ENCODE measurements at regions not wholly inside any gene's neighbourhood (a gene's known extent, or its start where the extent isn't known, plus 50 kb on each side); places are given as distances from the start of the nearest gene placed in this dataset.

DNA sequence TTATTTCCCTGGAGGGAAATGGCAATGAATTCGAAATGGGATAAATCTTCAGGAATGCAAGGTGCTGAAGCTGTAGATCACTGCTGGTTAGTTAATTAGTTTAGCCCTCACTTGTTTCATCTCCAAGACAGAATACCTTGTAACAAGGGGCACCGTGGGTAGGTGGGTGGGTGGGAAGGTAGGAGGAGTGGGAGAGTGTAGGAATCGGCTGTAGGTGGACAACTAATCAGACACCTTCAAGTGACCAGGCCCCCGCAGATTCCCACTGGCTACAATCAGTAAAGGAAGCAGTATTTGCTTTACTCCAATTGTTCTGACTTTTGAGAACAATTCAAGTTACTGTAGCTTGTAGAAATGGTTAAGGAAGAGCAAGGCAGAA lies 293.7 kb downstream of the TLE1 start:
- ChIA-PET POLR2A (ENCODE audit: partially characterized antibody) (no interaction called here), CTCF (ENCODE audit: partially characterized antibody) (no interaction called here)
- 83% methylated on average over 4 of the region's 4 CpGs; no CpG with 5 or more reads in 1 of the 2 experiments for WGBS, 2 experiments (ENCODE audit: extremely low coverage in 1 of 2, insufficient coverage in 1 of 2, insufficient read length in 1 of 2, insufficient replicate concordance in 2 of 2, low coverage in 1 of 2, low lambda C conversion rate in 2 of 2, missing lambda C conversion rate in 1 of 2)
- H2BK120ac ChIP-seq (replicated peaks; ENCODE audit: low read depth, low read length) = no peak overlapping the region
- H3K4me1 ChIP-seq (replicated peaks in 1 of 4; ENCODE audit: control insufficient read depth in 3 of 4, insufficient read depth in 4 of 4, low read length in 3 of 4) = no peaks in the 10 kb centered on the region
- H2BK15ac ChIP-seq (ENCODE audit: low read length) = no peak overlapping the region
- H3K4ac ChIP-seq (replicated peaks; ENCODE audit: insufficient read length, low read depth, low read length) = no peak overlapping the region
- no peak overlapping the region for H4K8ac ChIP-seq (ENCODE audit: extremely low read depth, insufficient read depth, low read length)
- no peak overlapping the region for H3K14ac ChIP-seq (ENCODE audit: insufficient read length)
- H2BK5ac ChIP-seq (ENCODE audit: low read depth, low read length) = no peak overlapping the region
- no peak overlapping the region for H3K4me2 ChIP-seq (ENCODE audit: insufficient read depth in 1 of 2, low read depth in 2 of 2, low read length in 2 of 2)
- no peak overlapping the region for H3K9ac ChIP-seq (replicated peaks in 1 of 4; ENCODE audit: extremely low read depth in 1 of 4, low read depth in 3 of 4, low read length in 3 of 4)
- H2BK20ac ChIP-seq (ENCODE audit: low read length) = no peak overlapping the region
- no peak overlapping the region for H3K23ac ChIP-seq (ENCODE audit: insufficient read length)
- DNase-seq (ENCODE audit: low read depth in 1 of 2, low spot score in 2 of 2) (no peak), FAIRE-seq (no peak)
- H3K27ac ChIP-seq (ENCODE audit: low read depth, low read length) = no peak overlapping the region
- no peaks in the 10 kb centered on the region for H3K79me1 ChIP-seq (ENCODE audit: low read depth, low read length)
- no peaks in the 10 kb centered on the region for H3K9me3 ChIP-seq (ENCODE audit: insufficient read depth in 2 of 2, low read depth in 1 of 2, low read length in 1 of 2)
- H3K18ac ChIP-seq (ENCODE audit: extremely low read depth, low read length) = no peak overlapping the region
- H3K4me3 ChIP-seq (ENCODE audit: extremely low read depth in 1 of 4, insufficient read depth in 2 of 4, low read depth in 3 of 4, low read length in 4 of 4) = no peak overlapping the region
- H2BK12ac ChIP-seq (ENCODE audit: low read depth, low read length) = no peak overlapping the region
- no peak overlapping the region for H3K56ac ChIP-seq (replicated peaks; ENCODE audit: insufficient read length, low read depth, low read length)
- H4K91ac ChIP-seq (replicated peaks; ENCODE audit: insufficient read length, low read length) = no peak overlapping the region
- H3K23me2 ChIP-seq (ENCODE audit: low read depth, low read length) = no peaks in the 10 kb centered on the region
- H3K79me2 ChIP-seq (ENCODE audit: control insufficient read depth in 1 of 2, insufficient read depth in 2 of 2, low read length in 2 of 2) = no peaks in the 10 kb centered on the region
- no peaks in the 10 kb centered on the region for H4K20me1 ChIP-seq (replicated peaks in 1 of 2; ENCODE audit: control insufficient read depth in 1 of 2, insufficient read depth in 2 of 2, low read length in 2 of 2)
- no peak overlapping the region for H2AFZ ChIP-seq (ENCODE audit: low read length)
- H3K36me3 ChIP-seq (ENCODE audit: control insufficient read depth in 2 of 4, insufficient read depth in 4 of 4, low read length in 3 of 4) = no peaks in the 10 kb centered on the region
- H3K27me3 ChIP-seq (replicated peaks in 1 of 4; ENCODE audit: control insufficient read depth in 3 of 4, extremely low read depth in 1 of 4, insufficient read depth in 3 of 4, low read length in 3 of 4) = no peaks in the 10 kb centered on the region
- H2AK5ac ChIP-seq (ENCODE audit: low read depth, low read length) = no peak overlapping the region
- no peak overlapping the region for H4K5ac ChIP-seq (ENCODE audit: insufficient read length, low read depth, low read length)
- TF ChIP-seq NANOG (IDR thresholded peaks at IDR 0.05; ENCODE audit: insufficient read depth, low read depth, low read length, poor library complexity, severe bottlenecking) (no peak), ASH2L (IDR thresholded peaks at IDR 0.05; ENCODE audit: low read length) (no peak), CHD1 (IDR thresholded peaks at IDR 0.05; ENCODE audit: low read depth, low read length) (no peak), TAF1 (IDR thresholded peaks at IDR 0.05; ENCODE audit: low read depth, low read length) (no peak), CBX8 (IDR thresholded peaks at IDR 0.05; ENCODE audit: borderline replicate concordance, low read depth, low read length) (no peak), SIN3A (conservative IDR thresholded peaks at IDR 0.05 in 1 of 2, IDR thresholded peaks at IDR 0.05 in 1 of 2; ENCODE audit: low read depth in 1 of 2, low read length in 2 of 2) (no peak), JUND (IDR thresholded peaks at IDR 0.05; ENCODE audit: low read length) (no peak), POLR2A (IDR thresholded peaks at IDR 0.05; ENCODE audit: control extremely low read depth in 1 of 2, low read depth in 2 of 2, low read length in 2 of 2) (no peak), RBBP5 (IDR thresholded peaks at IDR 0.05; ENCODE audit: borderline replicate concordance, low read depth, low read length) (no peak), HDAC2 (IDR thresholded peaks at IDR 0.05; ENCODE audit: borderline replicate concordance in 1 of 2, low read depth in 2 of 2, low read length in 2 of 2) (no peak)
